ENCODE measurements at regions not wholly inside any gene's neighbourhood (a gene's known extent, or its start where the extent isn't known, plus 50 kb on each side); places are given as distances from the start of the nearest gene placed in this dataset.

- H3K27ac Mint-ChIP-seq = no peak overlapping the region
- H3K4me1 Mint-ChIP-seq = peaks cover 8% of the 10 kb centered on the region; the same call in 1 of the 2 replicates
- H3K36me3 Mint-ChIP-seq = no peaks in the 10 kb centered on the region
- H3K9me3 Mint-ChIP-seq = no peaks in the 10 kb centered on the region
- no peaks in the 10 kb centered on the region; the same call in 1 of the 2 replicates for H3K27me3 Mint-ChIP-seq (ENCODE audit: low read depth)
- DNase-seq (ENCODE audit: low spot score) (no peak), ATAC-seq (no peak)
- ChIA-PET CTCF (no interaction called here), POLR2A (no interaction called here)
- TF ChIP-seq, protein P1, sequence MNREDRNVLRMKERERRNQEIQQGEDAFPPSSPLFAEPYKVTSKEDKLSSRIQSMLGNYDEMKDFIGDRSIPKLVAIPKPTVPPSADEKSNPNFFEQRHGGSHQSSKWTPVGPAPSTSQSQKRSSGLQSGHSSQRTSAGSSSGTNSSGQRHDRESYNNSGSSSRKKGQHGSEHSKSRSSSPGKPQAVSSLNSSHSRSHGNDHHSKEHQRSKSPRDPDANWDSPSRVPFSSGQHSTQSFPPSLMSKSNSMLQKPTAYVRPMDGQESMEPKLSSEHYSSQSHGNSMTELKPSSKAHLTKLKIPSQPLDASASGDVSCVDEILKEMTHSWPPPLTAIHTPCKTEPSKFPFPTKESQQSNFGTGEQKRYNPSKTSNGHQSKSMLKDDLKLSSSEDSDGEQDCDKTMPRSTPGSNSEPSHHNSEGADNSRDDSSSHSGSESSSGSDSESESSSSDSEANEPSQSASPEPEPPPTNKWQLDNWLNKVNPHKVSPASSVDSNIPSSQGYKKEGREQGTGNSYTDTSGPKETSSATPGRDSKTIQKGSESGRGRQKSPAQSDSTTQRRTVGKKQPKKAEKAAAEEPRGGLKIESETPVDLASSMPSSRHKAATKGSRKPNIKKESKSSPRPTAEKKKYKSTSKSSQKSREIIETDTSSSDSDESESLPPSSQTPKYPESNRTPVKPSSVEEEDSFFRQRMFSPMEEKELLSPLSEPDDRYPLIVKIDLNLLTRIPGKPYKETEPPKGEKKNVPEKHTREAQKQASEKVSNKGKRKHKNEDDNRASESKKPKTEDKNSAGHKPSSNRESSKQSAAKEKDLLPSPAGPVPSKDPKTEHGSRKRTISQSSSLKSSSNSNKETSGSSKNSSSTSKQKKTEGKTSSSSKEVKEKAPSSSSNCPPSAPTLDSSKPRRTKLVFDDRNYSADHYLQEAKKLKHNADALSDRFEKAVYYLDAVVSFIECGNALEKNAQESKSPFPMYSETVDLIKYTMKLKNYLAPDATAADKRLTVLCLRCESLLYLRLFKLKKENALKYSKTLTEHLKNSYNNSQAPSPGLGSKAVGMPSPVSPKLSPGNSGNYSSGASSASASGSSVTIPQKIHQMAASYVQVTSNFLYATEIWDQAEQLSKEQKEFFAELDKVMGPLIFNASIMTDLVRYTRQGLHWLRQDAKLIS (CRISPR knock-in tag; IDR thresholded peaks at IDR 0.05; ENCODE audit: borderline replicate concordance) = no peak
- TF ChIP-seq RORB (CRISPR knock-in tag; IDR thresholded peaks at IDR 0.05) (no peak), ETV6 (CRISPR knock-in tag; IDR thresholded peaks at IDR 0.05) (no peak), ELF4 (CRISPR knock-in tag; IDR thresholded peaks at IDR 0.05; ENCODE audit: low read depth) (no peak), CREB1 (CRISPR knock-in tag; IDR thresholded peaks at IDR 0.05) (no peak), NR1H2 (CRISPR knock-in tag; IDR thresholded peaks at IDR 0.05) (no peak), ZNF671 (CRISPR knock-in tag; IDR thresholded peaks at IDR 0.05) (no peak), EMX1 (CRISPR knock-in tag; IDR thresholded peaks at IDR 0.05) (no peak), SMAD4 (CRISPR knock-in tag; IDR thresholded peaks at IDR 0.05) (no peak), TCF7 (CRISPR knock-in tag; IDR thresholded peaks at IDR 0.05; ENCODE audit: low read depth) (no peak), OVOL2 (CRISPR knock-in tag; IDR thresholded peaks at IDR 0.05; ENCODE audit: borderline replicate concordance) (no peak), NR2C2 (CRISPR knock-in tag; IDR thresholded peaks at IDR 0.05) (no peak), ZNF396 (CRISPR knock-in tag; IDR thresholded peaks at IDR 0.05; ENCODE audit: borderline replicate concordance) (no peak), PRRX2 (CRISPR knock-in tag; IDR thresholded peaks at IDR 0.05) (no peak)
- TF ChIP-seq, protein P2, sequence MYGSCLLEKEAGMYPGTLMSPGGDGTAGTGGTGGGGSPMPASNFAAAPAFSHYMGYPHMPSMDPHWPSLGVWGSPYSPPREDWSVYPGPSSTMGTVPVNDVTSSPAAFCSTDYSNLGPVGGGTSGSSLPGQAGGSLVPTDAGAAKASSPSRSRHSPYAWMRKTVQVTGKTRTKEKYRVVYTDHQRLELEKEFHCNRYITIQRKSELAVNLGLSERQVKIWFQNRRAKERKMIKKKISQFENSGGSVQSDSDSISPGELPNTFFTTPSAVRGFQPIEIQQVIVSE (CRISPR knock-in tag; IDR thresholded peaks at IDR 0.05; ENCODE audit: borderline replicate concordance) = no peak
- no peak overlapping the region for H3K4me3 Mint-ChIP-seq
These were observed 86.5 kb downstream of the MYEOV start for GRCh38 chr11:69380451-69380901.

GRCh38 chr11:69380921-69381581, 87.1 kb downstream of the MYEOV start:
- CTCF ChIA-PET = no interaction called here
- no peaks in the 10 kb centered on the region; the same call in 1 of the 2 replicates for H3K27me3 Mint-ChIP-seq (ENCODE audit: low read depth)
- H3K9me3 Mint-ChIP-seq = no peaks in the 10 kb centered on the region
- H3K36me3 Mint-ChIP-seq = no peaks in the 10 kb centered on the region
- no peak overlapping the region for H3K4me3 Mint-ChIP-seq
- H3K27ac Mint-ChIP-seq = no peak overlapping the region
- ATAC-seq (no peak), DNase-seq (ENCODE audit: low spot score) (no peak)
- peaks cover 8% of the 10 kb centered on the region; the same call in 1 of the 2 replicates for H3K4me1 Mint-ChIP-seq
- POLR2A ChIA-PET = no interaction called here
- TF ChIP-seq E2F4 (CRISPR knock-in tag; IDR thresholded peaks at IDR 0.05; ENCODE audit: borderline replicate concordance, low read depth) = 0 out of 2 replicates have a peak, but pooled peaks have one; percentile 21
- no peak for TF ChIP-seq FOXP1 (CRISPR knock-in tag; IDR thresholded peaks at IDR 0.05; ENCODE audit: borderline replicate concordance)
- TF ChIP-seq, protein P2 (CRISPR knock-in tag; IDR thresholded peaks at IDR 0.05; ENCODE audit: borderline replicate concordance) = no peak
- TF ChIP-seq TCF7 (CRISPR knock-in tag; IDR thresholded peaks at IDR 0.05; ENCODE audit: low read depth) = no peak
- TF ChIP-seq FOXJ3 (CRISPR knock-in tag; IDR thresholded peaks at IDR 0.05; ENCODE audit: borderline replicate concordance) = no peak
